HFFc6 (cell line): ENCODE measurements at regions not wholly inside any gene's neighbourhood (a gene's known extent, or its start where the extent isn't known, plus 50 kb on each side); places are given as distances from the start of the nearest gene placed in this dataset.
"Not testable (repeated sequence)": the region's sequence is repeated elsewhere in the genome, so short reads cannot be mapped to it uniquely, and the experiment has no call there.

ENCODE experiments used
- DNase-seq: peaks from one replicate; pipeline ENCODE4 v3.0.0-alpha.2; 2018
- H3K27ac Mint-ChIP-seq: 2 replicates; pipeline ENCODE4 v1.8.0; 2020; ENCODE audit warnings: mild to moderate bottlenecking, mixed read lengths
- H3K27me3 Mint-ChIP-seq: 2 replicates; pipeline ENCODE4 v1.8.0; 2021; ENCODE audit warnings: mild to moderate bottlenecking, moderate library complexity, mixed read lengths; ENCODE audit not compliant: insufficient read depth
- H3K36me3 Mint-ChIP-seq: 2 replicates; pipeline ENCODE4 v1.8.0; 2021; ENCODE audit warnings: low read depth, mixed read lengths
- H3K4me1 Mint-ChIP-seq: 2 replicates; pipeline ENCODE4 v1.8.0; 2020; ENCODE audit warnings: low read depth, mixed read lengths
- H3K4me3 Mint-ChIP-seq: 2 replicates; pipeline ENCODE4 v1.8.0; 2020; ENCODE audit warnings: mild to moderate bottlenecking, moderate library complexity, mixed read lengths
- H3K9me3 Mint-ChIP-seq: 2 replicates; pipeline ENCODE4 v1.8.0; 2020; ENCODE audit warnings: mild to moderate bottlenecking, mixed read lengths
- CTCF ChIP-seq: fragments of 200-600 bp; sonication (generic); IDR thresholded peaks from 2 replicates; pipeline ENCODE4 v1.5.0; 2021; ENCODE audit warnings: antibody characterized with exemption, mild to moderate bottlenecking

DNA sequence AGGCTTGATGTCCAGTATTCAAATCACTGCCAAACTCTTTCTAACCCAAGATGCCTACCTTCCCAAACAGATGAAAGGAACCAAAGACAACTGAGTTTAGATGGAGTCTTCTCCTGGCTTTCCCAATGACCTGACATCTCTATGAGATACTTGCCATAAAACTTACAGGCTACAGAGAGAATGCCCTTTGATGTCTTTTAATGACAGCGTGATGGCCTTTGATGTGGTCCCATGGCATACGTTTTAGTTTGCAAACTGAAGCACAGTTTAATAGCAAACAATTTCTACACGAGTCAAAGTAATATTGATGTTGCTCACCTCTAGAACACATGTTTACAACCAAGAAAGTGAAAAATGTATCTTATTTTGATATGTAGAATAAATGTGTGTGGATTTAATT, 73.2 kb downstream of the ZIC4 start:
- Mint-ChIP-seq H3K4me1 (peaks cover 3% of the 10 kb centered on the region; the same call in 1 of the 2 replicates), H3K9me3 (no peaks in the 10 kb centered on the region), H3K27me3 (no peaks in the 10 kb centered on the region; the same call in 1 of the 2 replicates), H3K27ac (no peak overlapping the region), H3K4me3 (no peak overlapping the region), H3K36me3 (no peaks in the 10 kb centered on the region)
- TF ChIP-seq CTCF: no peak
- DNase-seq: no peak

DNA sequence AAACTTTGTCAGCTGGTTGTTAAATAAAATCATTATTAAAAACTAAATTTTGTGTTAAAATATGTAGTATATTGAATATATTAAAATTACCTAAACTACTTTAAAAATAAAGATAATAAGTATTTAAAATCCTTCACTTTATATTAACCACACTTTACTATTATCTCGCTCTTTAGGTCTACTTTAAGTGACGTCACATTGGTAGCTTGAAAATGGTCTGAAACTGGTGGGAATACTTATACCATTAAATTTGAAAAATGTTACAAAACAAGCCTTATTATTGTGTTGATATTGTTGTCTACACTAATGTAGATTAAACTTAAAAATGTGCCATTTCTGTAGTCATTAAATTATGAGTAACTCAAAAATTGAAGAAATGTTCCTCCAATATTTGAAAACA, 77.6 kb downstream of the ZIC4 start:
- Mint-ChIP-seq H3K4me3 (no peak overlapping the region), H3K4me1 (peaks cover 8% of the 10 kb centered on the region; the same call in 1 of the 2 replicates), H3K36me3 (no peaks in the 10 kb centered on the region), H3K27me3 (no peaks in the 10 kb centered on the region), H3K9me3 (no peaks in the 10 kb centered on the region), H3K27ac (no peak overlapping the region)
- no peak for DNase-seq
- TF ChIP-seq CTCF: no peak

GRCh38 chr3:147324356-147324755, 82.0 kb downstream of the ZIC4 start:
- no peaks in the 10 kb centered on the region for H3K27me3 Mint-ChIP-seq
- H3K36me3 Mint-ChIP-seq: no peaks in the 10 kb centered on the region
- no peak overlapping the region for H3K4me3 Mint-ChIP-seq
- no peak overlapping the region for H3K27ac Mint-ChIP-seq
- TF ChIP-seq CTCF: no peak
- DNase-seq: no peak
- H3K9me3 Mint-ChIP-seq: no peaks in the 10 kb centered on the region
- peaks cover 8% of the 10 kb centered on the region; the same call in 1 of the 2 replicates for H3K4me1 Mint-ChIP-seq

GRCh38 chr3:147318900-147319299, 87.4 kb downstream of the ZIC4 start:
- H3K27ac Mint-ChIP-seq: no peak overlapping the region
- no peaks in the 10 kb centered on the region for H3K36me3 Mint-ChIP-seq
- no peak overlapping the region for H3K4me3 Mint-ChIP-seq
- no peak for DNase-seq
- H3K4me1 Mint-ChIP-seq: no peaks in the 10 kb centered on the region
- no peaks in the 10 kb centered on the region for H3K27me3 Mint-ChIP-seq
- no peaks in the 10 kb centered on the region for H3K9me3 Mint-ChIP-seq
- TF ChIP-seq CTCF: no peak

GRCh38 chr3:147317080-147317479, 89.3 kb downstream of the ZIC4 start:
- H3K9me3 Mint-ChIP-seq, H3K4me1 Mint-ChIP-seq, H3K27me3 Mint-ChIP-seq, H3K36me3 Mint-ChIP-seq, H3K4me3 Mint-ChIP-seq, H3K27ac Mint-ChIP-seq, DNase-seq: not testable (repeated sequence)

- TF ChIP-seq CTCF: no peak
- H3K9me3 Mint-ChIP-seq: no peaks in the 10 kb centered on the region
- peaks cover 6% of the 10 kb centered on the region; the same call in 1 of the 2 replicates for H3K4me1 Mint-ChIP-seq
- no peak overlapping the region for H3K27ac Mint-ChIP-seq
- H3K27me3 Mint-ChIP-seq: no peaks in the 10 kb centered on the region
- no peak for DNase-seq
- no peak overlapping the region for H3K4me3 Mint-ChIP-seq
- no peaks in the 10 kb centered on the region for H3K36me3 Mint-ChIP-seq
Measured at GRCh38 chr3:147313513-147313912, 92.8 kb downstream of the ZIC4 start.
